ENCODE measurements at regions not wholly inside any gene's neighbourhood (a gene's known extent, or its start where the extent isn't known, plus 50 kb on each side); places are given as distances from the start of the nearest gene placed in this dataset.

DNA sequence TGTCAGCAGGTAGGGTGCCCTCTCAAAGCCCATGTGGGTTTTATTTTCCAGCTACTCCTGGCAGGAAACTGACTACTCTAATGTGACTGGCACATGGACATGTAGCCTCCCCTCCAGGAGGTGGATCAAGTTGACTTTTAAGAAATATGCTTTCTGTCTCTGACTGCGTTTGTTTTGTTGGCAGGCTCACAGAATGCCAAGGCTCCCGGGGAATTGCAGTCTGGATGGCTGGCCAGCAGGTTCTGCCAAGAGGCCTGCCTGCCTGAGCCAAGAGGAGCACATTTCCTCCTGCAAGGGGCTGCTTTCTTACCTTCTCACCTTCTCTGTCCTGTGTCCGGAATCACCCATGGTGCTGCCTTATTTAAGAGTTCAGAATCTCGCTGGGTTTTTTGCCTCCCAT lies 217.3 kb upstream of the ERCC4 start:
- no peaks in the 10 kb centered on the region for H4K20me1 ChIP-seq (ENCODE audit: insufficient read depth, low read length)
- H3K9me3 Mint-ChIP-seq: peaks cover 8 to 31% (median 23%) of the 10 kb centered on the region in 7 donors
- peaks cover 15 to 39% of the 10 kb centered on the region in 2 donors for H3K9me3 ChIP-seq (replicated peaks in 1 of 2; ENCODE audit: control insufficient read depth in 1 of 2, insufficient read depth in 1 of 2, low read length in 2 of 2)
- H3K36me3 ChIP-seq (replicated peaks in 1 of 2; ENCODE audit: control insufficient read depth in 1 of 2, insufficient read depth in 2 of 2, low read length in 2 of 2): no peaks in the 10 kb centered on the region
- no peaks in the 10 kb centered on the region for H3K79me2 ChIP-seq (ENCODE audit: insufficient read depth, low read length)
- no peak overlapping the region for H3K4me2 ChIP-seq (replicated peaks; ENCODE audit: extremely low read depth, low read length, poor library complexity, severe bottlenecking)
- no peak overlapping the region for H3K27ac Mint-ChIP-seq
- H3K9ac ChIP-seq (ENCODE audit: insufficient read depth, low read length, poor library complexity, severe bottlenecking): no peak overlapping the region
- H3K4me1 ChIP-seq (ENCODE audit: control insufficient read depth in 1 of 2, insufficient read depth in 2 of 2, low read length in 2 of 2): no peaks in the 10 kb centered on the region
- H3K4me1 Mint-ChIP-seq: no peaks in the 10 kb centered on the region
- intact Hi-C loops (cut with micrococcal nuclease): no loop called here
- DNase-seq: no peak
- no peak for TF ChIP-seq CTCF (IDR thresholded peaks at IDR 0.05)
- no peak overlapping the region for H3K27ac ChIP-seq (ENCODE audit: low read depth in 1 of 2, low read length in 2 of 2)
- WGBS (ENCODE audit: insufficient coverage): 75% methylated on average over 1 of the region's 4 CpGs
- no peak overlapping the region for H2AFZ ChIP-seq (ENCODE audit: insufficient read depth, low read depth, low read length, poor library complexity, severe bottlenecking)
- no peaks in the 10 kb centered on the region for H3K36me3 Mint-ChIP-seq
- H3K4me3 Mint-ChIP-seq: no peak overlapping the region
- no peaks in the 10 kb centered on the region for H3K27me3 ChIP-seq (ENCODE audit: control insufficient read depth in 2 of 2, insufficient read depth in 2 of 2, low read length in 2 of 2)
- H3K4me3 ChIP-seq (replicated peaks in 1 of 3; ENCODE audit: low read depth in 2 of 3, low read length in 3 of 3): no peak overlapping the region
- H3K27me3 Mint-ChIP-seq (ENCODE audit: low read depth in 3 of 3): peaks cover 0 to 2% (median 0%) of the 10 kb centered on the region in 3 donors

DNA sequence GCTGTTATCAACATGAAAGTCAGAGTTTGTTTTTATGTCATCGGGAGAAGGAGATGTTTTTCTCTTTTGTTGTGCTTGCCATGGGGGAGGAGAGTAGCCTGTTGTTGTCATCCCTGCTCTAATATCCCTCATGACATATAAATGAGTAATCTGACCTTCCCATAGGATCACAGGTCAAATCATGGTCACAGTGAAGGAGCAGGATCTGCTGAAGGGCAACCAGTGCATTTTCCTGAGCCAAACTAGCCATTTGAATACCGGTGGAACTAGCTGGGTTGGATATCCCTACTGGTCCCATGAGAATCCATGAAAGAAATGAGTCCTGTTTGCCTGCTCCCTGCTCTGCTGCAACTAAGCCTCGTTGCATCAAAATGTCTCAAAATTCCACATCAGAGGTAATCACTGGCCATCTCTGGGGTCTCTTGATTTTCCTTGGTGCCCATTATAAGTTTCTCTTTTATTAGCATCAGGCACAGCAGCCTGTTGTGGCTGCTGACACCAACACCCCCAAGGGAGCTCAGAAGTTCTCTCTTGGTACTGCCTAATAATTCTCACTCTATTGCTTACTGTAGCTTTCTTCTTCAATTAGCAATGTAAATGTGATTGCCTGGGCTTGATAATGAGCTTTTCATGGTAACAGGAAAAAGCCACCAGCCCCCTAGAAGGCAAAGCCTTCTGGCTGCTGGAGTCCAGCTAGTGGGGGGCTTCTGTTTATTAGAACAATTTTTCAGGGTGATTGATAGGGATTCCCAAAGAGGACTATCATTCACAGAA lies 211.4 kb upstream of the ERCC4 start:
- no peaks in the 10 kb centered on the region for H3K27me3 ChIP-seq (ENCODE audit: control insufficient read depth in 2 of 2, insufficient read depth in 2 of 2, low read length in 2 of 2)
- no peaks in the 10 kb centered on the region for H3K4me1 ChIP-seq (ENCODE audit: control insufficient read depth in 1 of 2, insufficient read depth in 2 of 2, low read length in 2 of 2)
- no peak for TF ChIP-seq CTCF (IDR thresholded peaks at IDR 0.05)
- Mint-ChIP-seq H3K27ac (no peak overlapping the region), H3K9me3 (peaks cover 3 to 37% (median 16%) of the 10 kb centered on the region in 7 donors), H3K4me1 (no peaks in the 10 kb centered on the region), H3K27me3 (ENCODE audit: low read depth in 3 of 3) (peaks cover 0 to 1% (median 0%) of the 10 kb centered on the region in 3 donors), H3K4me3 (no peak overlapping the region), H3K36me3 (no peaks in the 10 kb centered on the region)
- H3K4me3 ChIP-seq (replicated peaks in 1 of 3; ENCODE audit: low read depth in 2 of 3, low read length in 3 of 3): no peak overlapping the region
- 41% methylated on average over 2 of the region's 3 CpGs for WGBS (ENCODE audit: insufficient coverage)
- no peaks in the 10 kb centered on the region for H3K36me3 ChIP-seq (replicated peaks in 1 of 2; ENCODE audit: control insufficient read depth in 1 of 2, insufficient read depth in 2 of 2, low read length in 2 of 2)
- peaks cover 0 to 18% of the 10 kb centered on the region in 2 donors for H3K9me3 ChIP-seq (replicated peaks in 1 of 2; ENCODE audit: control insufficient read depth in 1 of 2, insufficient read depth in 1 of 2, low read length in 2 of 2)
- no peak overlapping the region for H2AFZ ChIP-seq (ENCODE audit: insufficient read depth, low read depth, low read length, poor library complexity, severe bottlenecking)
- H3K9ac ChIP-seq (ENCODE audit: insufficient read depth, low read length, poor library complexity, severe bottlenecking): no peak overlapping the region
- intact Hi-C loops (cut with micrococcal nuclease): no loop called here
- H4K20me1 ChIP-seq (ENCODE audit: insufficient read depth, low read length): no peaks in the 10 kb centered on the region
- no peak overlapping the region for H3K4me2 ChIP-seq (replicated peaks; ENCODE audit: extremely low read depth, low read length, poor library complexity, severe bottlenecking)
- no peak overlapping the region for H3K27ac ChIP-seq (ENCODE audit: low read depth in 1 of 2, low read length in 2 of 2)
- no peaks in the 10 kb centered on the region for H3K79me2 ChIP-seq (ENCODE audit: insufficient read depth, low read length)
- DNase-seq: no peak

Data from CD14-positive monocyte (primary cell).